HG03469 (cell line): ENCODE measurements at regions not wholly inside any gene's neighbourhood (a gene's known extent, or its start where the extent isn't known, plus 50 kb on each side); places are given as distances from the start of the nearest gene placed in this dataset.

ENCODE experiments used
- ATAC-seq: cut with Tn5 transposase; IDR thresholded peaks from one replicate; pipeline ENCODE4 v1.9.1; 2021; ENCODE audit warnings: mild to moderate bottlenecking, moderate library complexity, moderate number of reproducible peaks; ENCODE audit not compliant: unreplicated experiment

GRCh38 chr2:34666821-34667220, 1067.7 kb upstream of the FAM98A start:
- ATAC-seq = no peak

GRCh38 chr2:34664266-34664665, 1065.2 kb upstream of the FAM98A start:
- no peak for ATAC-seq

GRCh38 chr2:34663314-34663713, 1064.2 kb upstream of the FAM98A start:
- ATAC-seq = no peak

- no peak for ATAC-seq
Observed at GRCh38 chr2:34660741-34661140, 1061.6 kb upstream of the FAM98A start.

- ATAC-seq = no peak
Observed at GRCh38 chr2:34656632-34657031, 1057.5 kb upstream of the FAM98A start.

GRCh38 chr2:34652636-34653035, 1053.5 kb upstream of the FAM98A start:
- ATAC-seq = no peak

GRCh38 chr2:34646901-34647300, 1047.8 kb upstream of the FAM98A start:
- ATAC-seq = no peak

GRCh38 chr2:34632327-34632726, 1033.2 kb upstream of the FAM98A start:
- ATAC-seq = no peak

- ATAC-seq = no peak
Observed at GRCh38 chr2:34627003-34627402, 1027.9 kb upstream of the FAM98A start.

- no peak for ATAC-seq
Observed at GRCh38 chr2:34604164-34604563, 1005.1 kb upstream of the FAM98A start.

GRCh38 chr2:34602262-34602661, 1003.2 kb upstream of the FAM98A start:
- ATAC-seq = no peak

GRCh38 chr2:34601561-34601960, 1002.5 kb upstream of the FAM98A start:
- ATAC-seq = no peak

GRCh38 chr2:34578641-34579040, 979.5 kb upstream of the FAM98A start:
- ATAC-seq = no peak

- no peak for ATAC-seq
Observed at GRCh38 chr2:34570266-34570872, 971.3 kb upstream of the FAM98A start.

- no peak for ATAC-seq
Observed at GRCh38 chr2:34567128-34567527, 968.0 kb upstream of the FAM98A start.

- ATAC-seq = no peak
Observed at GRCh38 chr2:34552337-34552736, 953.2 kb upstream of the FAM98A start.

GRCh38 chr2:34549710-34550345, 950.7 kb upstream of the FAM98A start:
- no peak for ATAC-seq

GRCh38 chr2:34547900-34548299, 948.8 kb upstream of the FAM98A start:
- no peak for ATAC-seq

- ATAC-seq = no peak
Observed at GRCh38 chr2:34547340-34547739, 948.2 kb upstream of the FAM98A start.

GRCh38 chr2:34545486-34546136, 946.5 kb upstream of the FAM98A start:
- no peak for ATAC-seq

- no peak for ATAC-seq
Observed at GRCh38 chr2:34534761-34535160, 935.7 kb upstream of the FAM98A start.

GRCh38 chr2:34534341-34534740, 935.2 kb upstream of the FAM98A start:
- no peak for ATAC-seq
